HepG2 (cell line): ENCODE measurements at regions not wholly inside any gene's neighbourhood (a gene's known extent, or its start where the extent isn't known, plus 50 kb on each side); places are given as distances from the start of the nearest gene placed in this dataset.

Experiments
- ATAC-seq: fragments of 200-7000 bp; cut with Tn5 transposase; 3 replicates; pipeline ENCODE4 v1.9.1; 2020; ENCODE audit warnings: mild to moderate bottlenecking, moderate library complexity
- BruUV-seq: library from RNA; stranded (reverse); fragments of 400-500 nt; replicated peaks from 2 replicates; lab custom pipeline; 2021; lab: Mats Ljungman, UMichigan
- CTCF ChIA-PET: fragments of 300-600 bp; formaldehyde crosslinking; extraction: SDS; loops from one replicate; lab custom pipeline; 2021; ENCODE audit warnings: low total read pairs, inconsistent platforms, low intra/inter-chr PET ratio; lab: Yijun Ruan, JAX
- POLR2A ChIA-PET: fragments of 350-600 bp; sonication (Branson Sonifier 250); formaldehyde crosslinking; loops from one replicate; lab custom pipeline; 2020; ENCODE audit warnings: antibody characterized with exemption, inconsistent platforms; lab: Yijun Ruan, JAX
- DNase-seq: peaks from one replicate; pipeline ENCODE4 v3.0.0-alpha.2; 2015; ENCODE audit warnings: low spot score
- FAIRE-seq: peaks from 3 replicates; lab custom pipeline; 2011; peaks lifted over from hg19 to GRCh38; lab: Jason Lieb, UNC
- H2AFZ ChIP-seq: one replicate; pipeline ENCODE4 v1.6.1; 2011; ENCODE audit warnings: low read length, inconsistent platforms
- H3K27ac ChIP-seq: fragments of 300-600 bp; 3 replicates; pipeline ENCODE4 v1.8.0; 2011; ENCODE audit warnings: mixed run types, mild to moderate bottlenecking, mixed read lengths, low read length, inconsistent platforms; ENCODE audit not compliant: insufficient read depth; ENCODE audit errors: extremely low read length
- H3K27me3 ChIP-seq, 2 experiments: fragments of 200-600 bp in 1 of 2; 2 replicates in 1 of 2; 3 replicates in 1 of 2; pipeline versions ENCODE4 v1.6.0 to v1.8.0; 2011; ENCODE audit warnings: low read length in 2 of 2, mild to moderate bottlenecking in 2 of 2, moderate library complexity in 2 of 2, inconsistent platforms in 1 of 2; ENCODE audit not compliant: insufficient read depth in 2 of 2, control insufficient read depth in 1 of 2
- H3K36me3 ChIP-seq, 2 experiments: fragments of 200-600 bp in 1 of 2; replicated peaks in 1 of 2; 2 replicates in 1 of 2; 3 replicates in 1 of 2; pipeline versions ENCODE4 v1.5.1 to v1.8.0; 2011; ENCODE audit warnings: low read length in 2 of 2, inconsistent platforms in 1 of 2; ENCODE audit not compliant: insufficient read depth in 2 of 2, control insufficient read depth in 1 of 2
- H3K4me1 ChIP-seq: 2 replicates; pipeline ENCODE4 v1.5.1; 2012; ENCODE audit warnings: low read length, inconsistent platforms; ENCODE audit not compliant: insufficient read depth
- H3K4me2 ChIP-seq: 2 replicates; pipeline ENCODE4 v1.6.0; 2011; ENCODE audit warnings: low read depth, low read length, inconsistent platforms
- H3K4me3 ChIP-seq, 3 experiments: fragments of 200-600 bp in 1 of 3; sonication (generic), shearing (Covaris generic) in 1 of 3; replicated peaks in 1 of 3; 2 replicates each; pipeline ENCODE4 v1.5.1; 2011 to 2016; ENCODE audit warnings: low read length in 3 of 3, inconsistent platforms in 2 of 3, low read depth in 2 of 3, mild to moderate bottlenecking in 2 of 3, control low read depth in 1 of 3, mixed read lengths in 1 of 3; ENCODE audit not compliant: insufficient read depth in 1 of 3
- H3K79me2 ChIP-seq: one replicate; pipeline ENCODE4 v1.6.1; 2011; ENCODE audit warnings: low read length, inconsistent platforms; ENCODE audit not compliant: insufficient read depth
- H3K9ac ChIP-seq: 2 replicates; pipeline ENCODE4 v1.6.0; 2011; ENCODE audit warnings: mild to moderate bottlenecking, low read depth, low read length, inconsistent platforms; ENCODE audit not compliant: insufficient read depth
- H3K9me3 ChIP-seq: 2 replicates; pipeline ENCODE4 v1.5.1; 2012; ENCODE audit warnings: mild to moderate bottlenecking, low read length
- H4K20me1 ChIP-seq: 2 replicates; pipeline ENCODE4 v1.6.0; 2011; ENCODE audit warnings: inconsistent platforms, mild to moderate bottlenecking, low read length, moderate library complexity; ENCODE audit not compliant: insufficient read depth
- CTCF ChIP-seq: sonication (generic); formaldehyde crosslinking; IDR thresholded peaks from 2 replicates; pipeline ENCODE4 v1.5.0; 2020; ENCODE audit warnings: mild to moderate bottlenecking, missing genetic modification reagents, moderate library complexity
- EED ChIP-seq: sonication (generic); formaldehyde crosslinking; IDR thresholded peaks from 2 replicates; pipeline ENCODE4 v1.5.0; 2020; ENCODE audit warnings: mild to moderate bottlenecking, missing genetic modification reagents
- HHEX ChIP-seq: IDR thresholded peaks from 2 replicates; pipeline ENCODE4 v1.6.1; 2016; ENCODE audit warnings: control low read depth
- IRF1 ChIP-seq: sonication (generic); formaldehyde crosslinking; IDR thresholded peaks from 2 replicates; pipeline ENCODE4 v1.4.0; 2020; ENCODE audit warnings: low read depth, mild to moderate bottlenecking, missing genetic modification reagents
- KDM3A ChIP-seq: IDR thresholded peaks from 2 replicates; pipeline ENCODE4 v1.6.1; 2018; ENCODE audit warnings: low read depth, missing compliant biosample characterization
- KDM5A ChIP-seq: fragments of 200-600 bp; sonication (generic); IDR thresholded peaks from 2 replicates; pipeline ENCODE4 v1.7.0; 2018; ENCODE audit warnings: antibody characterized with exemption, mild to moderate bottlenecking, low read length, borderline replicate concordance
- MNT ChIP-seq: fragments of 450-650 bp; IDR thresholded peaks from 2 replicates; pipeline ENCODE4 v1.6.1; 2016
- NFAT5 ChIP-seq: sonication (generic); formaldehyde crosslinking; IDR thresholded peaks from 2 replicates; pipeline ENCODE4 v1.4.0; 2020; ENCODE audit warnings: missing genetic modification reagents
- PPARG ChIP-seq: conservative IDR thresholded peaks from 2 replicates; pipeline ENCODE4 v1.6.1; 2016; ENCODE audit warnings: missing biosample characterization, missing genetic modification reagents
- RBFOX2 ChIP-seq: fragments of 200-400 bp; formaldehyde crosslinking; IDR thresholded peaks from 2 replicates; pipeline ENCODE4 v1.6.1; 2017; ENCODE audit warnings: low read depth, mild to moderate bottlenecking, low read length
- SUZ12 ChIP-seq: fragments of 150-350 bp; IDR thresholded peaks from 2 replicates; pipeline ENCODE4 v1.6.1; 2014; ENCODE audit warnings: low read depth, low read length
- ZNF354B ChIP-seq: sonication (generic); formaldehyde crosslinking; IDR thresholded peaks from 2 replicates; pipeline ENCODE4 v1.8.0; 2022; ENCODE audit warnings: mild to moderate bottlenecking, missing genetic modification reagents
- ZNF572 ChIP-seq: sonication (generic); formaldehyde crosslinking; IDR thresholded peaks from 2 replicates; pipeline ENCODE4 v1.5.1; 2020; ENCODE audit warnings: mild to moderate bottlenecking, missing genetic modification reagents
- ZNF788 ChIP-seq: sonication (generic); formaldehyde crosslinking; IDR thresholded peaks from 2 replicates; pipeline ENCODE4 v1.5.0; 2020; ENCODE audit warnings: mild to moderate bottlenecking, missing genetic modification reagents, borderline replicate concordance
- ZNF879 ChIP-seq: sonication (generic); formaldehyde crosslinking; IDR thresholded peaks from 2 replicates; pipeline ENCODE4 v1.8.1; 2023; ENCODE audit warnings: missing genetic modification reagents
- ZSCAN30 ChIP-seq: sonication (generic); formaldehyde crosslinking; IDR thresholded peaks from 2 replicates; pipeline ENCODE4 v1.5.0; 2020; ENCODE audit warnings: mild to moderate bottlenecking, missing genetic modification reagents
- WGBS: methylation state at CpG from one replicate; pipeline ENCODE4 v1.1.6; 2017; ENCODE audit warnings: low lambda C conversion rate; 5-methylcytosine and 5-hydroxymethylcytosine counted together
- in situ Hi-C: cut with HindIII; loops from 2 replicates; pipeline ENCODE4 v1.10.0; 2017; ENCODE audit warnings: low pct_unique_long_range_greater_than_20kb; ENCODE audit not compliant: extremely low pct_ligation_motif_present
- intact Hi-C: fragments of 100-400 bp; cut with micrococcal nuclease; formaldehyde crosslinking; loops from one replicate; pipeline ENCODE4 v1.10.0; 2022; ENCODE audit not compliant: unreplicated experiment

DNA sequence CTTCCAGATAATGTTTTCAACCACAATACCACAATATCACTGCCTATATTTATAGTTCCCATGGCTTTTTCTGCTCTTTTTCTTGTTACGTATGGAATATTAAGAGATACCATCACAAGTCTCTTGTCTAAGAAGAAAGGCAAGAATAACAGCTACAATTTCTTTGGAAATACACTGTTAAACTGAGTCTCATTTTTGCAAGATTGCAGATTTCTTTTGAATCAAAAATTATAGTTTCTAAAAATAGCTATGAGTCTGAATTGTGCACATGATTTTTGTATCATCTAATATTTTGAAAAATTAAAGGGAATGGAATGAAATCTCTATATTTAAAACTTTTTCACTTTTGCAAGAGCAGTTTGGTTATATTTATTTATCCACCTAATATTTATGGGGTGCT is 1120.8 kb downstream of the EFNB2 start (continued):
- no peak for TF ChIP-seq ZNF572 (CRISPR knock-in tag)
- no peak for TF ChIP-seq ZNF354B

DNA sequence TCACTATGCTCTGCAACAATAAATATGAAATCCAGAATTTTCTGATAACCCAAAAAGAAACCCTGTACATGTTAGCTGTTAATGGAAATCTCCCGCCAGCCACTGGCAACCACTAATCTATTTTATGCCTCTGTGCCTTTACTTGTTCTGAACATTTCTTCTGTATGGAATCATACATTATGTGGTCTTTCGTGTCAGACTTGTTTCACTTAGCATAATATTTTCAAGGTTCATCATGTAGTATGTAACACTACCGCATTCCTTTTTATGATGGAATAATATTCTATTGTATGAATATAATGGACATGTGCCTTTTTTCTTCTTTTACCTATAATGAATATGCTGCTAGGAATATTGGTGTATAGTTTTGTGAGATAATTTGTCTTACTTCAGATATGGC is 1123.3 kb downstream of the EFNB2 start:
- intact Hi-C loops, result no loop called here
- Histone ChIP-seq H2AFZ (no peak overlapping the region), H3K79me2 (no peaks in the 10 kb centered on the region), H3K4me1 (no peaks in the 10 kb centered on the region), H3K4me3 (no peak overlapping the region), H3K27me3 (no peaks in the 10 kb centered on the region), H3K9ac (no peak overlapping the region), H3K4me2 (no peak overlapping the region), H3K9me3 (peaks cover 13% of the 10 kb centered on the region; the same call in 1 of the 2 replicates), H4K20me1 (no peaks in the 10 kb centered on the region), H3K36me3 (no peaks in the 10 kb centered on the region), H3K27ac (no peak overlapping the region)
- no peak for TF ChIP-seq MNT
- TF ChIP-seq NFAT5 (CRISPR knock-in tag), result no peak
- no peak for TF ChIP-seq ZNF788
- no peak for TF ChIP-seq CTCF
- no peak for TF ChIP-seq KDM5A
- TF ChIP-seq EED (CRISPR knock-in tag), result no peak
- no peak for TF ChIP-seq SUZ12
- no peak for TF ChIP-seq KDM3A
- no peak for TF ChIP-seq IRF1 (CRISPR knock-in tag)
- TF ChIP-seq PPARG (CRISPR knock-in tag), result no peak
- TF ChIP-seq ZSCAN30 (CRISPR knock-in tag), result no peak
- no peak for TF ChIP-seq ZNF879 (CRISPR knock-in tag)
- TF ChIP-seq RBFOX2, result no peak
- TF ChIP-seq HHEX (CRISPR knock-in tag), result no peak
- BruUV-seq, result no TSS peak
- no peak for ATAC-seq
- POLR2A ChIA-PET, result no interaction called here
- 39% methylated on average over 3 of the region's 3 CpGs for WGBS
- in situ Hi-C loops, result loop anchor here (25.0 kb wide), 1 partner anchor 1125 kb away; the partner anchor contains the start of gene EFNB2
- CTCF ChIA-PET, result no interaction called here
- DNase-seq, result no peak
- no peak for FAIRE-seq
